ENCODE measurements at regions not wholly inside any gene's neighbourhood (a gene's known extent, or its start where the extent isn't known, plus 50 kb on each side); places are given as distances from the start of the nearest gene placed in this dataset.

DNA sequence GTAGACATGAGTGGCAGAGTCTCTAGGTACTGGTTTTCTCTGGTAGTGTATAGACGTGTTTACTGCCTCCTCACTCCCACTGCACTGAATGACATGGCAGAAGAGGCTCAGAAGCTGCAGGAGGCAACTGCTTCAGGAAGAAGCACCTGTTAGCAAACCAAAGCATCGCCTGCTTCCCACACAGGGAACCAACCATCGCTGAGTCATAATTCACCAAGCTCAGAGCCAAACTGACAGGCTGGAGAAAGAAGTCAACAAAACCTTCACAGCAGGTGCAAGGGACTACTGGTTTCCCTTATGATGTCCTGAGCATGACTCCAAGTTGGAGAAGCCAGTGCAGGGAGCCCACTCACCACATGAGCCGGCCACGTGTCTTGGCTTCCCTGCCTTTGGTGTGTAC lies 69.8 kb downstream of the KCTD12 start:
- DNase-seq (no peak), ATAC-seq (ENCODE audit: low read depth in 2 of 2) (no peak)
- Mint-ChIP-seq H3K27ac (no peak overlapping the region), H3K4me1 (no peaks in the 10 kb centered on the region), H3K4me3 (no peak overlapping the region), H3K27me3 (peaks cover 6% of the 10 kb centered on the region), H3K36me3 (no peaks in the 10 kb centered on the region), H3K9me3 (no peaks in the 10 kb centered on the region)
- no peaks in the 10 kb centered on the region for H3K36me3 ChIP-seq (ENCODE audit: control insufficient read depth, insufficient read depth, low read length)
- H3K4me3 ChIP-seq (ENCODE audit: low read depth, low read length): no peak overlapping the region
- H3K4me1 ChIP-seq (ENCODE audit: control insufficient read depth, insufficient read depth, low read length, poor library complexity, severe bottlenecking): no peaks in the 10 kb centered on the region
- H3K27me3 ChIP-seq (ENCODE audit: control insufficient read depth, insufficient read depth, low read length): peaks cover 8% of the 10 kb centered on the region
- H3K27ac ChIP-seq (ENCODE audit: insufficient read depth, low read length, poor library complexity, severe bottlenecking): no peak overlapping the region
- no peaks in the 10 kb centered on the region for H3K9me3 ChIP-seq (ENCODE audit: control insufficient read depth in 2 of 2, low read length in 2 of 2)

DNA sequence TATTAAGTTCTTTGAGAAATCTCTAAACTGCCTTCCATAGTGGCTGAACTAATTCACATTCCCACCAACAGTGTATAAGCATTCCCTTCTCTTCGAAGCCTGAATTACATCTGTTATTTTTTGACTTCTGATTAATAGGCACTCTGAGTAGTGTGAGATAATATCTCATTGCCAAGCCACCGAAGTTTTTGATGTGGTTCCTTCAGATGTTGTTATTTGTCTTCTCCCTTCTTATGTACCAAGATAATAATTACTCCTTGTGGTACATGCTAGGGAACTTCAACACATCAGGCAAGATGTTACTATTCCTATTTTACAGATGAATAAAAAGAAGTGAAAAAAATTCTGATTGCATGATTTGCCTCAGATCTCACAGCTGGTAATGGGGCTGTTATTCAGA lies 70.9 kb downstream of the KCTD12 start:
- ATAC-seq (ENCODE audit: low read depth in 2 of 2) (no peak), DNase-seq (no peak)
- Histone ChIP-seq H3K4me3 (ENCODE audit: low read depth, low read length) (no peak overlapping the region), H3K27ac (ENCODE audit: insufficient read depth, low read length, poor library complexity, severe bottlenecking) (no peak overlapping the region), H3K4me1 (ENCODE audit: control insufficient read depth, insufficient read depth, low read length, poor library complexity, severe bottlenecking) (no peaks in the 10 kb centered on the region), H3K36me3 (ENCODE audit: control insufficient read depth, insufficient read depth, low read length) (no peaks in the 10 kb centered on the region), H3K27me3 (ENCODE audit: control insufficient read depth, insufficient read depth, low read length) (peaks cover 8% of the 10 kb centered on the region), H3K9me3 (ENCODE audit: control insufficient read depth in 2 of 2, low read length in 2 of 2) (no peaks in the 10 kb centered on the region)
- peaks cover 6% of the 10 kb centered on the region for H3K27me3 Mint-ChIP-seq
- no peaks in the 10 kb centered on the region for H3K4me1 Mint-ChIP-seq
- H3K27ac Mint-ChIP-seq: no peak overlapping the region
- no peak overlapping the region for H3K4me3 Mint-ChIP-seq
- no peaks in the 10 kb centered on the region for H3K36me3 Mint-ChIP-seq
- H3K9me3 Mint-ChIP-seq: peaks cover 0 to 2% (median 0%) of the 10 kb centered on the region in 7 donors

DNA sequence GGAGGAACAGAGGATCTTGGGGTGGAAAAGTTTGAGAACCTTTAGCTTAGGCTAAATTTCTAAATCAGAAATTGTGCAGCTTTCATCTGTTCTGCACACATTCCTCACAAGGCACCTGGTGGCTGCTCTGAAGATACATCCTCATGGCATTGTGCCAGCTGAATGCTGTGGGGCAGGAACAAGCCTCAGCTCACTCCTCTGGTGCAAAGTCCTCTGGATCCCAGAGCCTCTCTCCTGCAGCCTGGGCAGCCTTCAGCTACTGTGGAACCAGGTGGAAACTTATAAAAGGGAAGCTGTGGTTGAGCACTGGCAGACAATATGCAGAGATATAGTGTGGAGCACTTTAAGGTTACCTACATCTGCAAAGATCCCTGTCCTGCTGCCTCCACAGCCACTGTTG lies 72.3 kb downstream of the KCTD12 start:
- peaks cover 8% of the 10 kb centered on the region for H3K27me3 ChIP-seq (ENCODE audit: control insufficient read depth, insufficient read depth, low read length)
- no peaks in the 10 kb centered on the region for H3K9me3 ChIP-seq (ENCODE audit: control insufficient read depth in 2 of 2, low read length in 2 of 2)
- Mint-ChIP-seq H3K4me1 (no peaks in the 10 kb centered on the region), H3K9me3 (peaks cover 0 to 6% (median 2%) of the 10 kb centered on the region in 7 donors), H3K4me3 (no peak overlapping the region), H3K27me3 (peaks cover 6% of the 10 kb centered on the region), H3K36me3 (no peaks in the 10 kb centered on the region), H3K27ac (no peak overlapping the region)
- H3K4me1 ChIP-seq (ENCODE audit: control insufficient read depth, insufficient read depth, low read length, poor library complexity, severe bottlenecking): no peaks in the 10 kb centered on the region
- no peak overlapping the region for H3K4me3 ChIP-seq (ENCODE audit: low read depth, low read length)
- H3K27ac ChIP-seq (ENCODE audit: insufficient read depth, low read length, poor library complexity, severe bottlenecking): no peak overlapping the region
- H3K36me3 ChIP-seq (ENCODE audit: control insufficient read depth, insufficient read depth, low read length): no peaks in the 10 kb centered on the region
- ATAC-seq (ENCODE audit: low read depth in 2 of 2) (no peak), DNase-seq (no peak)

DNA sequence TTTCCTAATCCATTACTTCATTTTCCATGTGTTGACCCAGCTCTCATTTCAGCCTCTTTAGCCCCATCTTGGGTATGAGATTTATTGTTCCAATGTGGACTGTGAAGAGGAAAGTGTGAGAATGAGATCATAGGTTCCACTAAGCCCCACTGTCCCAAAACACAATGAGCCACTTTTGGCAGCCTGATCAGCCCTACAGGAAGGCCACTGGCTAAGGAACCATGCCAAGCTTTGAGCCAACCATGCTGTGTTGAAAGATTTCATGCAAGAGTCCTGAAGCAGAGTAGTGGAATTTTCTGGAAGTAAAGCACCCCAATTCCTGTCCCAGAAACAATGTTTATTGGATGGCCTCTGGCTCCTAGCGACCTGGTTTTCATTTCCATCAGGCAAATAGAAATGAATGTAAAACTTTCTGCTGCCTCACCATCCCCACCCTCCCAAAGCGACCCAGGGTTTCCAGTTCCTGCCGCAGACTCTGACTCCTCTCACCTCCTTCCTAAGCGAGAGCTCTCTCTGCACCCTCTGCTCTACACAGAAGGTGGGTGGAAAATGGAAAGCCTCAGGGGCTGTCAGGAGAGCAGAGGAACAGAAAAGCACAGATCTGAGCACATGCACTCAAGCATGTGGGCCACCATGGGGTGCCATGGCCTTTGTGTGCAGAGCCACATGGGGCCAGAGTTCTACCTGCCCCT lies 73.1 kb downstream of the KCTD12 start:
- ATAC-seq (ENCODE audit: low read depth in 2 of 2): no peak
- peaks cover 0 to 6% (median 2%) of the 10 kb centered on the region in 7 donors for H3K9me3 Mint-ChIP-seq

DNA sequence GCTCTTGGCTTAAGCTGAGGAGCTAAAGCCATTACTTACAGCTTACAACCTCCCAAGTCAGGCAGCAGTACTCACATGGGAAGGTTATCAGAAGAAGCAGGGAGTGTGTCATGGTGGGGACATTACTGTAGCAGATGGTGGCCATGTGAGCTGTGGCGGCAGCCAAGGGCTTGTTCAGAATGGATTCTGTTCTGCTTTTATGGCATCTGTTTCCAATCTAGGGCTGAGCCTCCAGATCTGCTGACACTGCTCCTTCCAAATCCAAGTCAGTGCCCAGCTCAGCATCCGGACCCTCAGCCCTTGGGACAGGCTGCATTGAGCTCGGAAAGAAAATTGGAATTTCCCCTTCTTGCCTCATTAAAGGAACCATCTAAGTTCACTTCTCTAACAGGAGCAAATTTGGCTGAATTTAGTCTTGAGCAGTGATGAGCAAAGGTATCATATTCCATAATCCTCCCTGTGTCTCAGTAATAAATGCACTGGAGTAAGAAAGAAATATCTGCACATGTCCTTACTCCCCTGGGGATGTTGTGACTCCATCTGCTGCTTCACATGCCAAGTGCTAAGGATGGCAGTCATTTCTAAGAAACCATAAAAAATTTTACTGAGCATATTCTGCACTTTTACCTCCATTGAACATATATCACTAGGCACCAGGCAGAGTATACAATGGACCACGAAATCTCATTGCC lies 73.9 kb downstream of the KCTD12 start:
- ATAC-seq (ENCODE audit: low read depth in 2 of 2) (no peak), DNase-seq (no peak)
- H3K9me3 Mint-ChIP-seq: peaks cover 0 to 6% (median 2%) of the 10 kb centered on the region in 7 donors
- peaks cover 6% of the 10 kb centered on the region for H3K27me3 Mint-ChIP-seq
- H3K27ac Mint-ChIP-seq: no peak overlapping the region
- Histone ChIP-seq H3K4me3 (ENCODE audit: low read depth, low read length) (no peak overlapping the region), H3K27me3 (ENCODE audit: control insufficient read depth, insufficient read depth, low read length) (peaks cover 8% of the 10 kb centered on the region), H3K9me3 (ENCODE audit: control insufficient read depth in 2 of 2, low read length in 2 of 2) (no peaks in the 10 kb centered on the region), H3K36me3 (ENCODE audit: control insufficient read depth, insufficient read depth, low read length) (no peaks in the 10 kb centered on the region), H3K4me1 (ENCODE audit: control insufficient read depth, insufficient read depth, low read length, poor library complexity, severe bottlenecking) (no peaks in the 10 kb centered on the region), H3K27ac (ENCODE audit: insufficient read depth, low read length, poor library complexity, severe bottlenecking) (no peak overlapping the region)
- H3K4me3 Mint-ChIP-seq: no peak overlapping the region
- H3K36me3 Mint-ChIP-seq: no peaks in the 10 kb centered on the region
- no peaks in the 10 kb centered on the region for H3K4me1 Mint-ChIP-seq

More for the DNA sequence above, 73.1 kb downstream of the KCTD12 start:
- no peaks in the 10 kb centered on the region for H3K4me1 ChIP-seq (ENCODE audit: control insufficient read depth, insufficient read depth, low read length, poor library complexity, severe bottlenecking)
- H3K27ac ChIP-seq (ENCODE audit: insufficient read depth, low read length, poor library complexity, severe bottlenecking): no peak overlapping the region
- H3K9me3 ChIP-seq (ENCODE audit: control insufficient read depth in 2 of 2, low read length in 2 of 2): no peaks in the 10 kb centered on the region
- Mint-ChIP-seq H3K27ac (no peak overlapping the region), H3K27me3 (peaks cover 6% of the 10 kb centered on the region), H3K4me3 (no peak overlapping the region), H3K36me3 (no peaks in the 10 kb centered on the region), H3K4me1 (no peaks in the 10 kb centered on the region)
- H3K36me3 ChIP-seq (ENCODE audit: control insufficient read depth, insufficient read depth, low read length): no peaks in the 10 kb centered on the region
- H3K4me3 ChIP-seq (ENCODE audit: low read depth, low read length): no peak overlapping the region
- DNase-seq: no peak
- H3K27me3 ChIP-seq (ENCODE audit: control insufficient read depth, insufficient read depth, low read length): peaks cover 8% of the 10 kb centered on the region

DNA sequence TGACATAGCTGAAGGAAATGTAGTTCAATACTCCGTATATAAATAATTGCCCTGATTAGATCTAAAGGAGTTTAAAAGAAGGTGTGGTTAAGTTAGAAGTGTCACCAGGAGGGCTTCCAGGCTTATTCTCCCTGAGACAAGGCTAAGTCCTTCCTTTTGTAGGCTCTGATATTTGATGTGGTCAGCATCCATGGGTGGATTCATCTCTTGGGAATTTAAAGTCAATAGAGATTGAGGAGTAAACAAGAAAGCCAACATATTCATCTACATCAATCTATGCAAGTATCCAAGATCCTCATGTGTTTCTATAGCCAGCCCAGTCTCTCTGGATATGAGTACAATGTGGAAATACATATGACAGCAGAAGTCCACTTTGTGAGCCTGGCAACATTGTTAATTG lies 76.8 kb downstream of the KCTD12 start:
- Histone ChIP-seq H3K4me3 (ENCODE audit: low read depth, low read length) (no peak overlapping the region), H3K27ac (ENCODE audit: insufficient read depth, low read length, poor library complexity, severe bottlenecking) (no peak overlapping the region), H3K4me1 (ENCODE audit: control insufficient read depth, insufficient read depth, low read length, poor library complexity, severe bottlenecking) (no peaks in the 10 kb centered on the region), H3K27me3 (ENCODE audit: control insufficient read depth, insufficient read depth, low read length) (no peaks in the 10 kb centered on the region), H3K9me3 (ENCODE audit: control insufficient read depth in 2 of 2, low read length in 2 of 2) (no peaks in the 10 kb centered on the region), H3K36me3 (ENCODE audit: control insufficient read depth, insufficient read depth, low read length) (no peaks in the 10 kb centered on the region)
- H3K4me1 Mint-ChIP-seq: no peaks in the 10 kb centered on the region
- H3K27ac Mint-ChIP-seq: no peak overlapping the region
- H3K27me3 Mint-ChIP-seq: no peaks in the 10 kb centered on the region
- peaks cover 0 to 8% (median 2%) of the 10 kb centered on the region in 7 donors for H3K9me3 Mint-ChIP-seq
- DNase-seq (no peak), ATAC-seq (ENCODE audit: low read depth in 2 of 2) (no peak)
- H3K36me3 Mint-ChIP-seq: no peaks in the 10 kb centered on the region
- no peak overlapping the region for H3K4me3 Mint-ChIP-seq

DNA sequence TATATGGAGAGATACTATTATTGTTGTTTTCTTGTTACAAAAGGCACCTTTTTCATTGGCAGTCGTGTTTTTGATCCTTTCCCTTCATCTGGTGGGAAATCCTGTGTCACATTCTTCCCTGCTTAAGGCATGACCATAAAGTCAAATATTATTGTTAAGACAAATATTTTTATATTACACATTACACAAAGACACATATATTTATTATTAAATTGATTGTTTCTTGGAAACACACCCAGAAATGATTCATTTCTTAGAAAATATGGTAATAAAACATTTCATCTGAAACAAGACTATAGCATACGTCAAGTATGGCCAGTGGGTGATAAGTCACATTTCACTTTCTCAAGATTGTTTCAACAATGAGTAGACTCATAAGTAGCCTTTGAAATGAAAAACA lies 77.3 kb downstream of the KCTD12 start:
- Histone ChIP-seq H3K27me3 (ENCODE audit: control insufficient read depth, insufficient read depth, low read length) (no peaks in the 10 kb centered on the region), H3K27ac (ENCODE audit: insufficient read depth, low read length, poor library complexity, severe bottlenecking) (no peak overlapping the region), H3K9me3 (ENCODE audit: control insufficient read depth in 2 of 2, low read length in 2 of 2) (no peaks in the 10 kb centered on the region), H3K4me3 (ENCODE audit: low read depth, low read length) (no peak overlapping the region), H3K36me3 (ENCODE audit: control insufficient read depth, insufficient read depth, low read length) (no peaks in the 10 kb centered on the region), H3K4me1 (ENCODE audit: control insufficient read depth, insufficient read depth, low read length, poor library complexity, severe bottlenecking) (no peaks in the 10 kb centered on the region)
- Mint-ChIP-seq H3K4me3 (no peak overlapping the region), H3K4me1 (no peaks in the 10 kb centered on the region), H3K9me3 (peaks cover 0 to 8% (median 2%) of the 10 kb centered on the region in 7 donors), H3K36me3 (no peaks in the 10 kb centered on the region), H3K27me3 (no peaks in the 10 kb centered on the region), H3K27ac (no peak overlapping the region)
- DNase-seq (no peak), ATAC-seq (ENCODE audit: low read depth in 2 of 2) (no peak)

DNA sequence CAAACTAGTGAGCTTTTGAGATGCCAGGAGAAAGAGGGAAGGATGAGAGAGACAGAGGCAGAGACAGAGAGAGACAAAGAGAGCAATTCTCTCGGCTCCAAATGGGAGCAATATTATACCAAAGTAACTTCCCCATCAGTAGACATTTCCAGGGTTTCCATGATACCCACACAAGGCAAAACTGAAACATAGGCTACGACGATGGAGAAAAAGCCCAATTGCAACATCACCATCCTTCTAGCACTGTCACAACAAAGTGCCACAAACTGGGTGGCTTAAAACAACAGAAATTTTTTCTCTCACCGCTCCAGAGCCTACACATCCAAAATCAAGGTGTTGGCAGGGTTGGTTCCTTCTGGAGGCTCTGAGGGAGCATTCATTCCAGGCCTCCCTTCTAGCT lies 81.4 kb downstream of the KCTD12 start:
- Mint-ChIP-seq H3K4me3 (no peak overlapping the region), H3K27ac (no peak overlapping the region)

More for the DNA sequence above, 81.4 kb downstream of the KCTD12 start:
- Mint-ChIP-seq H3K27me3 (no peaks in the 10 kb centered on the region), H3K36me3 (no peaks in the 10 kb centered on the region), H3K9me3 (peaks cover 0 to 4% (median 0%) of the 10 kb centered on the region in 7 donors), H3K4me1 (no peaks in the 10 kb centered on the region)
- H3K9me3 ChIP-seq (ENCODE audit: control insufficient read depth in 2 of 2, low read length in 2 of 2): no peaks in the 10 kb centered on the region
- H3K36me3 ChIP-seq (ENCODE audit: control insufficient read depth, insufficient read depth, low read length): no peaks in the 10 kb centered on the region
- no peak overlapping the region for H3K4me3 ChIP-seq (ENCODE audit: low read depth, low read length)
- DNase-seq (no peak), ATAC-seq (ENCODE audit: low read depth in 2 of 2) (no peak)
- no peaks in the 10 kb centered on the region for H3K27me3 ChIP-seq (ENCODE audit: control insufficient read depth, insufficient read depth, low read length)
- no peak overlapping the region for H3K27ac ChIP-seq (ENCODE audit: insufficient read depth, low read length, poor library complexity, severe bottlenecking)
- H3K4me1 ChIP-seq (ENCODE audit: control insufficient read depth, insufficient read depth, low read length, poor library complexity, severe bottlenecking): no peaks in the 10 kb centered on the region
